ENCODE measurements at regions not wholly inside any gene's neighbourhood (a gene's known extent, or its start where the extent isn't known, plus 50 kb on each side); places are given as distances from the start of the nearest gene placed in this dataset.

DNA sequence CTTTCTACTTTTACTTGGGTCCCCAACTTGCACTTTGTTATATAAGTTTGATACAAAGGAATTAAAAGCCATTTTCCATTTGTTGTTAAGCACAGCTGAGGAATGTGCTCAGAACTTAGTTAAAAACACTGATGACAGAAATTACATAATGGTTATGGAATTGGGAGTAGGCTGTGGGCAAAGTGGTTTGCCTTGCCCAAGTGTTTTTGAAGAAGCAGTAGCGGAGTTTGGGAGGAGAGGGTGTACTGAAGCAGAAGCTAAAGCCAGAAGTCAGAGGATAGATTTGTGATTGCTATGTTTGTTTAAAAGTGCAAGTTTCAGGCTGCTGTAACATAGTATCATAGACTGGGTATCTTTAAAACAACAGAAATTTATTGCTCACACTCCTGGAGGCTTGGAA, 391.8 kb downstream of the DUSP10 start:
- H3K27ac Mint-ChIP-seq (ENCODE audit: unreplicated experiment) = no peak overlapping the region
- ChIA-PET POLR2A (no interaction called here), CTCF (no interaction called here)
- H3K27me3 ChIP-seq (replicated peaks; ENCODE audit: control insufficient read depth, insufficient read depth, low read length) = no peaks in the 10 kb centered on the region
- no peak overlapping the region for H3K4me3 ChIP-seq (ENCODE audit: low read depth, low read length)
- no peak for DNase-seq
- peaks cover 10% of the 10 kb centered on the region for H3K9me3 Mint-ChIP-seq (ENCODE audit: unreplicated experiment)
- BruUV-seq (replicated peaks) = no TSS peak
- H3K4me1 Mint-ChIP-seq (ENCODE audit: low read depth, unreplicated experiment) = no peaks in the 10 kb centered on the region
- H3K4me3 Mint-ChIP-seq (ENCODE audit: unreplicated experiment) = no peak overlapping the region
- H3K27me3 Mint-ChIP-seq (ENCODE audit: insufficient read depth, unreplicated experiment) = peaks cover 2% of the 10 kb centered on the region
- TF ChIP-seq, protein P1, sequence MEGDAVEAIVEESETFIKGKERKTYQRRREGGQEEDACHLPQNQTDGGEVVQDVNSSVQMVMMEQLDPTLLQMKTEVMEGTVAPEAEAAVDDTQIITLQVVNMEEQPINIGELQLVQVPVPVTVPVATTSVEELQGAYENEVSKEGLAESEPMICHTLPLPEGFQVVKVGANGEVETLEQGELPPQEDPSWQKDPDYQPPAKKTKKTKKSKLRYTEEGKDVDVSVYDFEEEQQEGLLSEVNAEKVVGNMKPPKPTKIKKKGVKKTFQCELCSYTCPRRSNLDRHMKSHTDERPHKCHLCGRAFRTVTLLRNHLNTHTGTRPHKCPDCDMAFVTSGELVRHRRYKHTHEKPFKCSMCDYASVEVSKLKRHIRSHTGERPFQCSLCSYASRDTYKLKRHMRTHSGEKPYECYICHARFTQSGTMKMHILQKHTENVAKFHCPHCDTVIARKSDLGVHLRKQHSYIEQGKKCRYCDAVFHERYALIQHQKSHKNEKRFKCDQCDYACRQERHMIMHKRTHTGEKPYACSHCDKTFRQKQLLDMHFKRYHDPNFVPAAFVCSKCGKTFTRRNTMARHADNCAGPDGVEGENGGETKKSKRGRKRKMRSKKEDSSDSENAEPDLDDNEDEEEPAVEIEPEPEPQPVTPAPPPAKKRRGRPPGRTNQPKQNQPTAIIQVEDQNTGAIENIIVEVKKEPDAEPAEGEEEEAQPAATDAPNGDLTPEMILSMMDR (IDR thresholded peaks at IDR 0.05; ENCODE audit: insufficient read depth in 1 of 2, low read depth in 1 of 2, low read length in 1 of 2, severe bottlenecking in 1 of 2, unreplicated experiment in 1 of 2) = no peak
- H3K4me1 ChIP-seq = no peaks in the 10 kb centered on the region
- no peaks in the 10 kb centered on the region for H3K36me3 ChIP-seq (ENCODE audit: control insufficient read depth, insufficient read depth, low read length)
- no peaks in the 10 kb centered on the region for H3K9me3 ChIP-seq
- no peaks in the 10 kb centered on the region for H3K36me3 Mint-ChIP-seq (ENCODE audit: insufficient read depth, unreplicated experiment)
- intact Hi-C loops (cut with micrococcal nuclease; ENCODE audit: unreplicated experiment) = no loop called here

GRCh38 chr1:221356693-221357092, 385.2 kb downstream of the DUSP10 start:
- TF ChIP-seq, protein P1 (IDR thresholded peaks at IDR 0.05; ENCODE audit: insufficient read depth in 1 of 2, low read depth in 1 of 2, low read length in 1 of 2, severe bottlenecking in 1 of 2, unreplicated experiment in 1 of 2) = peak in 1 of 2 experiments; percentile 25
- BruUV-seq (replicated peaks) = no TSS peak

GRCh38 chr1:221363039-221363438, 378.9 kb downstream of the DUSP10 start:
- no peaks in the 10 kb centered on the region for H3K4me1 ChIP-seq
- Mint-ChIP-seq H3K27ac (ENCODE audit: unreplicated experiment) (no peak overlapping the region), H3K9me3 (ENCODE audit: unreplicated experiment) (no peaks in the 10 kb centered on the region), H3K36me3 (ENCODE audit: insufficient read depth, unreplicated experiment) (no peaks in the 10 kb centered on the region), H3K27me3 (ENCODE audit: insufficient read depth, unreplicated experiment) (peaks cover 6% of the 10 kb centered on the region), H3K4me1 (ENCODE audit: low read depth, unreplicated experiment) (no peaks in the 10 kb centered on the region), H3K4me3 (ENCODE audit: unreplicated experiment) (no peak overlapping the region)
- H3K4me3 ChIP-seq (ENCODE audit: low read depth, low read length) = no peak overlapping the region
- intact Hi-C loops (cut with micrococcal nuclease; ENCODE audit: unreplicated experiment) = no loop called here
- ChIA-PET CTCF (interaction anchor here (1.4 kb wide), 1 partner anchor 99 kb away, joined by 4 read pairs; no protein-coding TSS in a partner anchor), POLR2A (no interaction called here)
- TF ChIP-seq, protein P1 (IDR thresholded peaks at IDR 0.05; ENCODE audit: insufficient read depth in 1 of 2, low read depth in 1 of 2, low read length in 1 of 2, severe bottlenecking in 1 of 2, unreplicated experiment in 1 of 2) = no peak
- BruUV-seq (replicated peaks) = no TSS peak
- no peaks in the 10 kb centered on the region for H3K36me3 ChIP-seq (ENCODE audit: control insufficient read depth, insufficient read depth, low read length)
- no peak for DNase-seq
- no peaks in the 10 kb centered on the region for H3K27me3 ChIP-seq (replicated peaks; ENCODE audit: control insufficient read depth, insufficient read depth, low read length)
- no peaks in the 10 kb centered on the region for H3K9me3 ChIP-seq

More at GRCh38 chr1:221356693-221357092, 385.2 kb downstream of the DUSP10 start:
- ChIA-PET POLR2A (no interaction called here), CTCF (no interaction called here)
- Mint-ChIP-seq H3K27ac (ENCODE audit: unreplicated experiment) (no peak overlapping the region), H3K4me3 (ENCODE audit: unreplicated experiment) (no peak overlapping the region), H3K9me3 (ENCODE audit: unreplicated experiment) (peaks cover 10% of the 10 kb centered on the region), H3K4me1 (ENCODE audit: low read depth, unreplicated experiment) (no peaks in the 10 kb centered on the region), H3K27me3 (ENCODE audit: insufficient read depth, unreplicated experiment) (peaks cover 5% of the 10 kb centered on the region), H3K36me3 (ENCODE audit: insufficient read depth, unreplicated experiment) (no peaks in the 10 kb centered on the region)
- DNase-seq = no peak
- Histone ChIP-seq H3K27me3 (replicated peaks; ENCODE audit: control insufficient read depth, insufficient read depth, low read length) (no peaks in the 10 kb centered on the region), H3K4me1 (no peaks in the 10 kb centered on the region), H3K9me3 (no peaks in the 10 kb centered on the region), H3K4me3 (ENCODE audit: low read depth, low read length) (no peak overlapping the region), H3K36me3 (ENCODE audit: control insufficient read depth, insufficient read depth, low read length) (no peaks in the 10 kb centered on the region)
- intact Hi-C loops (cut with micrococcal nuclease; ENCODE audit: unreplicated experiment) = no loop called here

Data from Caco-2 (cell line).